Brain microvascular endothelial cell (primary cell): ENCODE measurements at regions not wholly inside any gene's neighbourhood (a gene's known extent, or its start where the extent isn't known, plus 50 kb on each side); places are given as distances from the start of the nearest gene placed in this dataset.
"Not testable (repeated sequence)": the region's sequence is repeated elsewhere in the genome, so short reads cannot be mapped to it uniquely, and the experiment has no call there.

Experiments used
- DNase-seq: peaks from one replicate; pipeline ENCODE4 v3.0.0-alpha.2; 2020
- H3K27ac ChIP-seq: fragments of 250-450 bp; sonication (Bioruptor Pico); 2 replicates; pipeline ENCODE4 v1.5.1; 2020; ENCODE audit warnings: mild to moderate bottlenecking, moderate library complexity
- H3K27me3 ChIP-seq: fragments of 250-450 bp; sonication (Bioruptor Pico); replicated peaks from 2 replicates; pipeline ENCODE4 v1.5.1; 2020; ENCODE audit warnings: mild to moderate bottlenecking
- H3K36me3 ChIP-seq: fragments of 250-450 bp; sonication (Bioruptor Pico); replicated peaks from 2 replicates; pipeline ENCODE4 v1.5.1; 2020; ENCODE audit warnings: mild to moderate bottlenecking
- H3K4me3 ChIP-seq: 2 replicates; pipeline ENCODE4 v1.5.1; 2011; ENCODE audit warnings: low read depth, mild to moderate bottlenecking, control low read depth, low read length, moderate library complexity
- CTCF ChIP-seq: IDR thresholded peaks from 2 replicates; pipeline ENCODE4 v1.5.1; 2011; ENCODE audit warnings: low read depth, mild to moderate bottlenecking, moderate library complexity, low read length, control low read depth, inconsistent platforms; ENCODE audit errors: missing control alignments
- in situ Hi-C: cut with HindIII; loops from 2 replicates; pipeline ENCODE4 v1.10.0; 2017; ENCODE audit warnings: low sequenced_read_pairs, low pct_ligation_motif_present

GRCh38 chr4:10388146-10388545 is 69.1 kb downstream of the ZNF518B start:
- H3K27ac ChIP-seq, H3K27me3 ChIP-seq: not testable (repeated sequence)

GRCh38 chr4:10385994-10386394 is 71.2 kb downstream of the ZNF518B start:
- Histone ChIP-seq H3K4me3 (no peak overlapping the region), H3K36me3 (no peaks in the 10 kb centered on the region), H3K27ac (no peak overlapping the region), H3K27me3 (no peaks in the 10 kb centered on the region)
- in situ Hi-C loops: no loop called here
- no peak for TF ChIP-seq CTCF
- no peak for DNase-seq

More at GRCh38 chr4:10388146-10388545, 69.1 kb downstream of the ZNF518B start:
- H3K36me3 ChIP-seq, in situ Hi-C loops, H3K4me3 ChIP-seq, DNase-seq: not testable (repeated sequence)

GRCh38 chr4:10384974-10385373 is 72.3 kb downstream of the ZNF518B start:
- in situ Hi-C loops: no loop called here
- no peaks in the 10 kb centered on the region for H3K27me3 ChIP-seq
- no peak overlapping the region for H3K4me3 ChIP-seq
- DNase-seq: no peak
- H3K36me3 ChIP-seq: no peaks in the 10 kb centered on the region
- no peak overlapping the region for H3K27ac ChIP-seq
- TF ChIP-seq CTCF: no peak

- H3K27ac ChIP-seq: no peak overlapping the region
- in situ Hi-C loops: no loop called here
- no peak for DNase-seq
- TF ChIP-seq CTCF: no peak
- no peaks in the 10 kb centered on the region for H3K36me3 ChIP-seq
- no peaks in the 10 kb centered on the region for H3K27me3 ChIP-seq
- no peak overlapping the region for H3K4me3 ChIP-seq
These were observed 73.8 kb downstream of the ZNF518B start for GRCh38 chr4:10383417-10383816.

GRCh38 chr4:10382171-10382570 is 75.1 kb downstream of the ZNF518B start:
- H3K4me3 ChIP-seq, in situ Hi-C loops, DNase-seq, H3K36me3 ChIP-seq, H3K27me3 ChIP-seq, H3K27ac ChIP-seq: not testable (repeated sequence)

GRCh38 chr4:10381146-10381545 is 76.1 kb downstream of the ZNF518B start:
- Histone ChIP-seq H3K4me3 (no peak overlapping the region), H3K27me3 (no peaks in the 10 kb centered on the region), H3K36me3 (no peaks in the 10 kb centered on the region), H3K27ac (no peak overlapping the region)
- in situ Hi-C loops: no loop called here
- TF ChIP-seq CTCF: no peak
- DNase-seq: no peak

- Histone ChIP-seq H3K4me3 (no peak overlapping the region), H3K36me3 (no peaks in the 10 kb centered on the region), H3K27me3 (no peaks in the 10 kb centered on the region), H3K27ac (no peak overlapping the region)
- in situ Hi-C loops: no loop called here
- DNase-seq: no peak
- TF ChIP-seq CTCF: no peak
These were observed 76.5 kb downstream of the ZNF518B start for GRCh38 chr4:10380735-10381134.
